GM19025 (cell line): ENCODE measurements at regions not wholly inside any gene's neighbourhood (a gene's known extent, or its start where the extent isn't known, plus 50 kb on each side); places are given as distances from the start of the nearest gene placed in this dataset.
"Not testable (repeated sequence)": the region's sequence is repeated elsewhere in the genome, so short reads cannot be mapped to it uniquely, and the experiment has no call there.

Source experiments
- ATAC-seq: cut with Tn5 transposase; IDR thresholded peaks from one replicate; pipeline ENCODE4 v1.9.1; 2021; ENCODE audit warnings: mild to moderate bottlenecking, low read depth, moderate library complexity; ENCODE audit not compliant: unreplicated experiment

GRCh38 chr16:88128556-88128955 is 177.3 kb downstream of the BANP start:
- no peak for ATAC-seq

GRCh38 chr16:88129133-88129532 is 177.9 kb downstream of the BANP start:
- ATAC-seq: not testable (repeated sequence)

GRCh38 chr16:88130016-88130415 is 178.8 kb downstream of the BANP start:
- no peak for ATAC-seq

GRCh38 chr16:88130681-88131080 is 179.4 kb downstream of the BANP start:
- ATAC-seq: no peak

- no peak for ATAC-seq
Observed at GRCh38 chr16:88131256-88131655, 180.0 kb downstream of the BANP start.

GRCh38 chr16:88131966-88132365 is 180.7 kb downstream of the BANP start:
- no peak for ATAC-seq

- ATAC-seq: no peak
Observed at GRCh38 chr16:88132836-88133506, 181.7 kb downstream of the BANP start.

GRCh38 chr16:88133507-88133843 is 182.2 kb downstream of the BANP start:
- no peak for ATAC-seq

- ATAC-seq: not testable (repeated sequence)
Observed at GRCh38 chr16:88134172-88134898, 183.1 kb downstream of the BANP start.

GRCh38 chr16:88134899-88135682 is 183.9 kb downstream of the BANP start:
- ATAC-seq: not testable (repeated sequence)

GRCh38 chr16:88136211-88136713 is 185.0 kb downstream of the BANP start:
- not testable (repeated sequence) for ATAC-seq

GRCh38 chr16:88136939-88137338 is 185.7 kb downstream of the BANP start:
- not testable (repeated sequence) for ATAC-seq

GRCh38 chr16:88139141-88139540 is 187.9 kb downstream of the BANP start:
- not testable (repeated sequence) for ATAC-seq

GRCh38 chr16:88140195-88140594 is 189.0 kb downstream of the BANP start:
- ATAC-seq: not testable (repeated sequence)

GRCh38 chr16:88141580-88141979 is 190.3 kb downstream of the BANP start:
- ATAC-seq: no peak

- ATAC-seq: not testable (repeated sequence)
Observed at GRCh38 chr16:88142056-88142935, 191.1 kb downstream of the BANP start.

GRCh38 chr16:88143122-88144027 is 192.1 kb downstream of the BANP start:
- not testable (repeated sequence) for ATAC-seq

GRCh38 chr16:88144028-88144511 is 192.8 kb downstream of the BANP start:
- ATAC-seq: no peak

- ATAC-seq: not testable (repeated sequence)
Observed at GRCh38 chr16:88145376-88145775, 194.1 kb downstream of the BANP start.
